GM12873 (cell line): ENCODE measurements at regions not wholly inside any gene's neighbourhood (a gene's known extent, or its start where the extent isn't known, plus 50 kb on each side); places are given as distances from the start of the nearest gene placed in this dataset.

Experiments used
- CTCF ChIP-seq: IDR thresholded peaks from 2 replicates; pipeline ENCODE4 v1.5.1; 2012; ENCODE audit warnings: low read depth, mild to moderate bottlenecking, moderate library complexity, low read length, control low read depth; ENCODE audit not compliant: insufficient read depth; ENCODE audit errors: missing control alignments

GRCh38 chr6:156029286-156029985 lies 573.8 kb upstream of the NOX3 start:
- no peak for TF ChIP-seq CTCF

GRCh38 chr6:156028335-156029131 lies 572.9 kb upstream of the NOX3 start:
- no peak for TF ChIP-seq CTCF

DNA sequence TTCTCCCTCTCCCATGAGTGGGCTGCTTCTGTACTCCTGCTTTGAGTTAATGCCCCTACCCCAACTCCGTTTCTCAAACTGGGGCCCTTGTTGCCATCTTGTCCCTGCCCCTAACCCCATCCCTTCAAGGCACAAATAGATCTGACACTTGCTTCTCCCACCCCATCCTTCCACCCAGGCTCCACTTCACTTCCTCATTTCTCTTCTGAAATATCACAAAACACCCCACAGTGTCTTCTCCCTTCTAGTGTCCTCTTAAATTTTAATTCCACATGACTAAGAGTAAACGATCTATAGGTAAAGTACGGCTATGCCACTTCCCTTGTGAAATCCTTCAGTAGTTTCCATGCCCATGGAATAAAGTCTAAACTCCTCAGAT lies 571.6 kb upstream of the NOX3 start:
- no peak for TF ChIP-seq CTCF

DNA sequence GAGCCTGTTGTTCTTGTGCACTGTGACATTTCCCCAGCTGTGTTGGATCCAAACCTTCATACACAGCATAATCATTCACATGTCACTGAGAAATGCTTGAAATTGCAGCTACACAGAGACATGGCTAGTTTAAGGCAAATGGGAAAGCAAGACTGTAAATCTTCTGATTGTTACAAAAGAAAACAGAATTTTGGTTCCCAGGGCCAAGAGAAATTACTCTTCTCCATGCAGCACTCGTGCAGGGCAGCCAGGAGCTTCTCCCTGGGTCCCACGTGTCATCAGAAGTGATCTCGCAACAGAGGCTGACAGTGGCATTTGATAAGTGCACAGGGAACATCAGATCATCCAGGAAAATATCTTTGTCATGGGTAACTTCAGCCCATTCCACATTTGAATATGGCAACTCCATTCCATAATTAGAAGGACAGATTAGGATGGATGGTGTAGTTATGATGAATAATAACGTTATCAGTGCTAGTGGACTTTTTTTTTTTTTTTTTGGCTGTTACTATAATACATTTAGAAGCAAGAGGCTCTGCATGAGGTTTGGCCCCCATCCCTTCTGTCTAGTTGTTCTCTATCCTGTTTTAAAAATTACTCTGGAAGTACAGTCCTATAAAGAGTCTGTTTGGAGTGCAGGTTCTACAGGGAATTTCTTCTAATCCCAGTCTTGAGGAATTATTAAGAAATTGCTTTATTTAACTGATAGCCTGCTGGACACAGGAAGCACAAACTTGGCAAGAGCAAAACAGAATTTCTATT lies 571.0 kb upstream of the NOX3 start:
- TF ChIP-seq CTCF = no peak

- TF ChIP-seq CTCF = no peak
These were observed 568.7 kb upstream of the NOX3 start for GRCh38 chr6:156024339-156024738.

DNA sequence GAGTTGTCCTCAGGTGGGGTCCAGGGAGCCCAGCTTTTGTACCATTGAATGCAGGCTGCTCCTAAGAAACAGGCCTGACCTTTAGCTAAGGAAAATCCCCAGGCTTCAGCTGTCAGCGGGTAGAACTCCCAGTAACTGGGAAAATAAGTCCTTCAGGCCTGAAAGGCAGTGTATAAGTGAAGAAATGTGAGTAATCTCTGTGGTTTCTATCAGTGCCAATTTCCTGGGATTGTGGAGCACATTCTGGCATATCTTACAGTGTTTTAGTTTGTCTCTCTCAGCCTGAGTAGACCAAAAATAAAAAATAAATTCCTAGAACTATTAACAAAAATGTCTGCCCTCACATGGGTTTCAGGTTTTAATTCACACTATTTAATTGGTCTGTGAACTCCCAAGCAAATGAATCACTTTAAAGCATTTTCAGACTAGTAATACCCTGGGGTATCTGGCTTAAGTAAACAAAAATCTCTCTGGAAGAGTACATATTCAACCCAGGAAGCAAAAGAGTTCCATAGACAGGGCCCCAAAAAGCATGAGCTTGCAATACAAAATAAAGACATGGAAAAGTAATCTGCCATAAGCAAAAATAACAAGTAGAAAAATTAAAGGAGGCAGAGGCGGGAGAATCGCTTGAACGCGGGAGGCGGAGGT lies 566.2 kb upstream of the NOX3 start:
- no peak for TF ChIP-seq CTCF
